Bone marrow (tissue), 2 donors: ENCODE measurements at regions not wholly inside any gene's neighbourhood (a gene's known extent, or its start where the extent isn't known, plus 50 kb on each side); places are given as distances from the start of the nearest gene placed in this dataset.

Source experiments
- DNase-seq, 2 donors: peaks; one replicate each; lab custom pipeline; 2025; lab: John Stamatoyannopoulos, UW

GRCh38 chr1:209428241-209428921 lies 155.1 kb upstream of the CAMK1G start:
- no peak for DNase-seq

GRCh38 chr1:209429611-209430010 lies 153.9 kb upstream of the CAMK1G start:
- no peak for DNase-seq

DNA sequence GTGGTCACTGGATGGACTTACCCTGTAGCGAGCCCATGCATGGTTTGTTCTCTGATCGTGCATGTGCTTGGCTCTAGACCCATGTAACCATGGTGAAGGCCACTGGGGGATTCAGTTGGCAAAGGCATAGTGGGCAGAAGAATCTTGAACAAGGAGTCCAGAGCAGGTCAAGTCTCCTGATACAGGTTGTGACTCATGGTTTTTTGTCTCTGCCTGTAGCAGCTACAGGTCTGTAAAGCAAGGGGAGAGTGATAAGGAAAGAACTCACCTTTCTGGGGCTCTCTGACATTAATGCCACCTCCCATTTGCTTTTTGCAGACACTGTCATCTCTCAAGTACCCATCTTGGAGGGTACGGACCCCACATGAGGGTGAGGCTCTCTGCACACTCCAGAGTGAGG lies 153.4 kb upstream of the CAMK1G start:
- no peak for DNase-seq

DNA sequence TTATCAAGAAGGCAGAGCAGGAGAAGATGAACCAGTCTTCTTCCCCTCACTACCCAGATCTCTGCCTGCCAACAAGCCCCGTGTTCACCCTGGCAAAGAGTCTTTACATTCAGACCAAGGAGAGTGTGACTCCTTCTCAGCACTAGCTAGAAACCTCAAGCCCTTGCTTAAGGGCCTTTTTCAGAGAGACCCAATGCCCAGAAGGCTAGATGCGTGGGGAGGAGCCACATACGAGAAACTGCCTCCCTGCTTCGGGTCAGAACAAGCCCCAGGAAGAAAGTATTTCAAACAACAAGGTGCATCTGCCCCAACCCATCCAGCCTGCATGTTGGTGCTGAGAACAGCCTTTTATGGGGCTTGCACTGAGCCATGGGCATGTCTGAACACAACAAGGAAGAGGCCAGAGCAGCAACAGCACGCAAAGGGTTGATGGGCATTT lies 152.7 kb upstream of the CAMK1G start:
- DNase-seq, result no peak

- DNase-seq, result no peak
Measured at GRCh38 chr1:209431402-209431801, 152.1 kb upstream of the CAMK1G start.

DNA sequence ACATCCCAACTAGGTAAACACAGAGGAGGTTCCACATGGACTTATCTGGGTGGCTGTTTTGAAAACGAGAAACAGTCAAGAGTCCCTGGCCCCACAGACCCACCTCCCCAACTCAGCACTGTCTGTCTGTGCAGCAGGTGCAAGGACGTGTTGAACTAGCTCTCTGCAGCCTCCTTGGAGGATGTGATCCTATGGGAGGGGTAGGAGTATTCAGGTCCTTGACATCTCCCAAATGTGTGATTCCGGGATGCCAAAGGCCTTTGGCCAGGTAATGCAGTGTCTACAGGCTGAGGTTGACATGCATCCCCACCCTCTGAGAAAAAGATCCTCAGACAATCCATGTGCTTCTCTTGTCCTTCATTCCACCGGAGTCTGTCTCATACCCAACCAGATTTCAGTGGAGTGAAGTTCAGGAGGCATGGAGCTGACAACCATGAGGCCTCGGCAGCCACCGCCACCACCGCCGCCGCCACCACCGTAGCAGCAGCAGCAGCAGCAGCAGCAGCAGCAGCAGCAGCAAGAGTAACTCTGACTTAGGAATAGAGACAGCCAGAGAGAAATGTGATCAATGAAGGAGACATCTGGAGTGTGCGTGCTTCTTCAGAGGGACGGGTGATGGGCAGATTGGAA lies 151.6 kb upstream of the CAMK1G start:
- no peak for DNase-seq

- DNase-seq, result no peak
Measured at GRCh38 chr1:209432443-209432825, 151.1 kb upstream of the CAMK1G start.

DNA sequence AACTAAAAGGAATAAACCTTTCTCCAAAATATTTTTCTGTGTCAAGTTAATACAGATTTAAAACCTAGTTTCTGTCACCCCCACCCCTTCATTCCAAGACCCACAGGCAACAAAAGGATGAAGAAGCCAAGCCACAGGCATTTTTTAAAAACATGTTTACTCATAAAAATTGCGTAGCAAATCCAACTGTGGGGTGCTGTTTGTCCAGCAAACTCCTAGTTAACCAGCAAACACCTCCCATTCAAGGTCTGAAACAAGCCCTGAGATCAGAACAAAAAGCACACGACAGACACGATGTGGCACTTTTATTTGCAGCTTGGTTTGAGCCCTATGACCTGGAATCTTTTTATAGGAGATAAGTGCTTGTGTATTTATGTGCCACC lies 149.9 kb upstream of the CAMK1G start:
- DNase-seq, result no peak

DNA sequence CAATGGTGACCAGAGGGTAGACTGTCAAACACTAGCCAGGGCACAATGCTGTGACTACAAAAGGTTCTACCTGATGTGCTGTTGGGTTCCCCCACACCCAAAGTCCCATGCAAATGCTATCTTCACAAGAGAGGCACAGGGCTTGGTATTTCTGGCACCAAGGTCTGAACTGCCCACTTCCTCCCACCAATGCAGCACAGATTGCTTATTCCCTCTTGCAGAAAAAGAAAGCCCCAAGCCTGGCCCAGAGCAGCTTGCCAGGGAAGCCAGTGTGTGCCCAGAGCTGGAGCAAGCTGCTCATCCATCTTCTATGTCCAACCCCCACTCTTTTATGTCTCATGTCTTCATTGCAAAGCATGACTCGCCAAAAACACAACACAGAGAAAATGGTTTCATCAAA lies 149.4 kb upstream of the CAMK1G start:
- DNase-seq, result no peak

GRCh38 chr1:209434631-209435217 lies 148.8 kb upstream of the CAMK1G start:
- no peak for DNase-seq

GRCh38 chr1:209435654-209436566 lies 147.6 kb upstream of the CAMK1G start:
- DNase-seq, result peak in 1 of 2 donors; percentile 2

DNA sequence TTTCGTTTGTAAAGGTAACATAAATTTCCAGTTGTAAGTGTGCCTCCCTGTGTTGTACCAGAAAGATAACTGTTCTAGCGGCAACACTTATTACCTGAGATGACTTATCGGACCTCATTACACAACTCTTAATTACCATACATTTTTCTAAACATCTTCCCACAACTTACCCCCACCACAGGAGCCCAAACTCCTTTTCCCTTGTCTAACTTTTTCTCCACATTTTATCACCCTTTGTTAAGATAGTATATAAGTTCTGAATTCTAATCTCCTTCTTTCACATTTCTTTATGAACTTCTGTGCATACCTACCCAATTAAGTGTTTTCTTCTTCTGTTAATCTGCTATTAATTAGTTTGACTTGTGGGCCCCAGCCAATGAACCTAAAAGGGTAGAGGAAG lies 143.7 kb upstream of the CAMK1G start:
- no peak for DNase-seq

- DNase-seq, result no peak
Measured at GRCh38 chr1:209443361-209443931, 140.1 kb upstream of the CAMK1G start.

DNA sequence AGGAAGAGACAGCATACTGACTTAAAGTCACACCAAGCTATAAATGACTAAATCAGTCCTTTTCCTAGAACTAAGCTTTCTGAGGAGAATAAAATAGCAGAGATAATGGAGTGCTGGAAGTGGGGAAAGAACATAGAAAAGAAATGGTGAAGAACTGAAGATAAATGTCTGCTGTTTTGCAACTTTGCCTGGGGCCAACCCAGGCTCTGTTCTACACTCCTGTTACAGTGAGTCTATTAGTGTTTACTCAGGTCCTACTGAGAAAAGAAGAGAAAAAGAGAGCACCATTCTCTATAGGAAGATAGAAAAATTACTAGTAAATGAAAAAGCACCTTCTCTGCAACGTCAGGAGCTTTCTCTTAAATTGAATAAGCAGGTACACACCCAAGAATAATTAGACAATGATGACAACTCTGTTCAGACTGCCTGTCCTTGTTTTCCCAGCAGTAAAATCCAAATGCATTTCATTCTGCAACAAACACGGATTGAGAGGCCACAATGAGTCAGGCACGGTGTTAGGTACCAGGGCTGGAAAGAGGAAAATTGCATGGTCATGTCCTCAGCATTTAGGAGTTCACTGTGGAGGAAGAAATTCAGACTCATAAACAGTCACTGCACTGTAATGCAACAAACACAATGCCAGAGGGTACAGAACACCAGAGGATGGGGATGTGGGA lies 139.4 kb upstream of the CAMK1G start:
- DNase-seq, result no peak

DNA sequence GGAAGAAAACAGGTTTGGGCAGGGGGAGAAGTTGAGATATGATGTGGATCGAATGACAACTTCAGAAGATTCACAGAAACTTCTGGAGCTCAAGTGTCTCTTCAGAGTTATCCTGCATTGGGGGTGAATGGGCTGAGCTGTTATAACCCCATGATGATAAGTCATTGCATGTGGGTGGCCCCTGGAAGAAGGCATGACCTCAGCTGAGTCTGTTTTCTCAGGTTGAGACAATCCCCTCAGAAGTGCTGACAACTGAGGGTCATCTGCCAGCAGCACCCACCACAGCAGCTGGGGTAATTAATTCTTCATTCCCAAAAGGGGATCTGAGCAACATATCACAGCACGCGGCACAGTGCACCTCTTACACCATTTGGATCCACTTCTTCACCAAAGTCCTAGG lies 138.6 kb upstream of the CAMK1G start:
- no peak for DNase-seq

- no peak for DNase-seq
Measured at GRCh38 chr1:209445576-209445975, 137.9 kb upstream of the CAMK1G start.

GRCh38 chr1:209446356-209446755 lies 137.2 kb upstream of the CAMK1G start:
- no peak for DNase-seq

DNA sequence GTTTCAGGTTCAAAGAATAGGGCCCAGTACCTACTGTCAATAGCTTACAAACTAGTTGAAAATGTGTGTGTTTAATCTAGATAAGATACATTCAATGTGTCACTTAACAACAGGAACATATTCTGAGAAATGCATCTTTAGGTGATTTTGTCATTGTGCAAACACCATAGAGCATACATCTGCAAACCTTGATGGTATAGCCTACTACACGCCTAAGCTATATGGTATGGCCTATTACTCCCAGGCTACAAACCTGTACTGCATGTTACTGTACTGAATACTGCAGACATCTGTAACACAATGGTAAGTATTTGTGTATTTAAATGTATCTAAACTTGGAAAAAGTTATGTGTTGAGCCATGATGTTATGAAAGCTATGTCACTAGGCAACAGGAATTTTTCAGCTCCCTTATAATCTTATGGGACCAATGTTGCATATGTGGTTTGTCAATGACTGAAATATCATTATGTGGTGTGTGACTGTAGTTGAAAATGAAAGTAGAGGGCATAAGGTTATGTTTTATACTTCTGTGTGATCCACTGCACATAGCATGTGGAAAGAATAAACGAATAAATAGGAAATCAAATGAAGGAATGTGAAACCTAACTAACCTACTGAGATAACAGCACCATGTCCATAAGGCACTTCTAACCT lies 129.0 kb upstream of the CAMK1G start:
- no peak for DNase-seq

GRCh38 chr1:209455145-209455544 lies 128.4 kb upstream of the CAMK1G start:
- DNase-seq, result no peak

GRCh38 chr1:209455661-209456358 lies 127.7 kb upstream of the CAMK1G start:
- DNase-seq, result no peak
